Neural progenitor cell (in vitro differentiated cells): ENCODE measurements at regions not wholly inside any gene's neighbourhood (a gene's known extent, or its start where the extent isn't known, plus 50 kb on each side); places are given as distances from the start of the nearest gene placed in this dataset.

Experiments
- CTCF ChIP-seq: fragments of 200-600 bp; sonication (generic); IDR thresholded peaks from 2 replicates; pipeline ENCODE4 v1.5.1; 2017; ENCODE audit warnings: antibody characterized with exemption, mild to moderate bottlenecking
- EZH2 ChIP-seq: fragments of 200-600 bp; sonication (generic); IDR thresholded peaks from 2 replicates; pipeline ENCODE4 v1.6.1; 2017; ENCODE audit warnings: antibody characterized with exemption, mild to moderate bottlenecking, moderate library complexity

- no peak for TF ChIP-seq CTCF
- TF ChIP-seq EZH2: no peak
These were observed 518.4 kb upstream of the UBE2E2 start for GRCh38 chr3:22684739-22685138.
